ENCODE measurements at regions not wholly inside any gene's neighbourhood (a gene's known extent, or its start where the extent isn't known, plus 50 kb on each side); places are given as distances from the start of the nearest gene placed in this dataset.

- Histone ChIP-seq H3K9me3 (no peaks in the 10 kb centered on the region), H3K27me3 (no peaks in the 10 kb centered on the region), H3K36me3 (no peaks in the 10 kb centered on the region), H3K27ac (no peak overlapping the region), H3K4me3 (no peak overlapping the region), H3K4me1 (no peaks in the 10 kb centered on the region)
- no peak for DNase-seq (ENCODE audit: extremely low spot score in 2 of 2)
- no peak for TF ChIP-seq CTCF (IDR thresholded peaks at IDR 0.05)
- no peak for TF ChIP-seq POLR2AphosphoS5 (IDR thresholded peaks at IDR 0.05; ENCODE audit: insufficient read depth in 1 of 2, low read depth in 1 of 2)
- no peak for TF ChIP-seq POLR2A (IDR thresholded peaks at IDR 0.05)
- intact Hi-C loops (cut with DNase I), result no loop called here
Observed at GRCh38 chr2:22900674-22901073, 484.3 kb upstream of the KLHL29 start.

GRCh38 chr2:22901471-22902179 lies 483.4 kb upstream of the KLHL29 start:
- DNase-seq (ENCODE audit: extremely low spot score in 2 of 2), result peak in 1 of 2 donors; percentile 34
- Histone ChIP-seq H3K4me3 (no peak overlapping the region), H3K36me3 (no peaks in the 10 kb centered on the region), H3K27ac (no peak overlapping the region), H3K9me3 (no peaks in the 10 kb centered on the region), H3K27me3 (no peaks in the 10 kb centered on the region), H3K4me1 (no peaks in the 10 kb centered on the region)
- intact Hi-C loops (cut with DNase I), result no loop called here
- no peak for TF ChIP-seq CTCF (IDR thresholded peaks at IDR 0.05)
- TF ChIP-seq POLR2A (IDR thresholded peaks at IDR 0.05), result no peak
- no peak for TF ChIP-seq POLR2AphosphoS5 (IDR thresholded peaks at IDR 0.05; ENCODE audit: insufficient read depth in 1 of 2, low read depth in 1 of 2)

- Histone ChIP-seq H3K4me1 (no peaks in the 10 kb centered on the region), H3K9me3 (no peaks in the 10 kb centered on the region), H3K27ac (no peak overlapping the region), H3K36me3 (no peaks in the 10 kb centered on the region), H3K27me3 (no peaks in the 10 kb centered on the region), H3K4me3 (no peak overlapping the region)
- peak in 1 of 2 donors; percentile 62 for DNase-seq (ENCODE audit: extremely low spot score in 2 of 2)
- no peak for TF ChIP-seq POLR2A (IDR thresholded peaks at IDR 0.05)
- no peak for TF ChIP-seq CTCF (IDR thresholded peaks at IDR 0.05)
- no peak for TF ChIP-seq POLR2AphosphoS5 (IDR thresholded peaks at IDR 0.05; ENCODE audit: insufficient read depth in 1 of 2, low read depth in 1 of 2)
- intact Hi-C loops (cut with DNase I), result no loop called here
Observed at GRCh38 chr2:22902180-22902550, 482.8 kb upstream of the KLHL29 start.

- peak in 1 of 2 donors; percentile 25 for DNase-seq (ENCODE audit: extremely low spot score in 2 of 2)
- Histone ChIP-seq H3K27me3 (no peaks in the 10 kb centered on the region), H3K4me1 (no peaks in the 10 kb centered on the region), H3K36me3 (no peaks in the 10 kb centered on the region), H3K27ac (no peak overlapping the region), H3K9me3 (no peaks in the 10 kb centered on the region), H3K4me3 (no peak overlapping the region)
- intact Hi-C loops (cut with DNase I), result no loop called here
- TF ChIP-seq POLR2A (IDR thresholded peaks at IDR 0.05) (no peak), POLR2AphosphoS5 (IDR thresholded peaks at IDR 0.05; ENCODE audit: insufficient read depth in 1 of 2, low read depth in 1 of 2) (no peak), CTCF (IDR thresholded peaks at IDR 0.05) (no peak)
Observed at GRCh38 chr2:22902662-22903165, 482.3 kb upstream of the KLHL29 start.

- no peak overlapping the region for H3K27ac ChIP-seq
- no peaks in the 10 kb centered on the region for H3K4me1 ChIP-seq
- no peaks in the 10 kb centered on the region for H3K27me3 ChIP-seq
- intact Hi-C loops (cut with DNase I), result no loop called here
- TF ChIP-seq POLR2A (IDR thresholded peaks at IDR 0.05) (no peak), POLR2AphosphoS5 (IDR thresholded peaks at IDR 0.05; ENCODE audit: insufficient read depth in 1 of 2, low read depth in 1 of 2) (no peak), CTCF (IDR thresholded peaks at IDR 0.05) (no peak)
- no peak for DNase-seq (ENCODE audit: extremely low spot score in 2 of 2)
- H3K4me3 ChIP-seq, result no peak overlapping the region
- H3K36me3 ChIP-seq, result no peaks in the 10 kb centered on the region
- H3K9me3 ChIP-seq, result no peaks in the 10 kb centered on the region
Observed at GRCh38 chr2:22903616-22904015, 481.4 kb upstream of the KLHL29 start.

All from vagina (tissue), 2 donors.